GM12878 (cell line): ENCODE measurements at regions not wholly inside any gene's neighbourhood (a gene's known extent, or its start where the extent isn't known, plus 50 kb on each side); places are given as distances from the start of the nearest gene placed in this dataset.

Experiments
- CBFB ChIP-seq: IDR thresholded peaks from 2 replicates; pipeline ENCODE4 v1.6.1; 2016; ENCODE audit warnings: antibody characterized with exemption, low read depth
- EED ChIP-seq: sonication (generic); IDR thresholded peaks from 2 replicates; pipeline ENCODE4 v1.6.1; 2016; ENCODE audit warnings: antibody characterized with exemption, low read depth
- FOXM1 ChIP-seq: IDR thresholded peaks from 2 replicates; pipeline ENCODE4 v1.6.1; 2012; ENCODE audit warnings: low read depth, mild to moderate bottlenecking, inconsistent platforms, low read length, moderate library complexity
- MTA3 ChIP-seq: IDR thresholded peaks from 2 replicates; pipeline ENCODE4 v1.6.1; 2012; ENCODE audit warnings: low read length, inconsistent platforms, borderline replicate concordance
- POLR2AphosphoS5 ChIP-seq: IDR thresholded peaks from 2 replicates; pipeline ENCODE4 v1.6.1; 2011; ENCODE audit warnings: mild to moderate bottlenecking, low read length, inconsistent platforms
- POU2F2 ChIP-seq: IDR thresholded peaks from 3 replicates; pipeline ENCODE4 v1.6.1; 2011; ENCODE audit warnings: low read depth, mild to moderate bottlenecking, low read length, borderline replicate concordance
- RB1 ChIP-seq: fragments of 450-650 bp; formaldehyde crosslinking; IDR thresholded peaks from 2 replicates; pipeline ENCODE4 v1.6.1; 2017; ENCODE audit warnings: mild to moderate bottlenecking, borderline replicate concordance
- SKIL ChIP-seq: fragments of 450-650 bp; IDR thresholded peaks from 2 replicates; pipeline ENCODE4 v1.6.1; 2017; ENCODE audit warnings: mild to moderate bottlenecking, low read depth, inconsistent platforms; ENCODE audit not compliant: poor library complexity, severe bottlenecking
- TAF1 ChIP-seq: IDR thresholded peaks from 2 replicates; pipeline ENCODE4 v1.6.1; 2011; ENCODE audit warnings: mild to moderate bottlenecking, low read depth, low read length, borderline replicate concordance
- WRNIP1 ChIP-seq: IDR thresholded peaks from 2 replicates; pipeline ENCODE4 v1.6.1; 2011; ENCODE audit warnings: low read depth, low read length, improper control_type of control experiment, borderline replicate concordance
- TF ChIP-seq, protein P1 (sequence below): fragments of 450-650 bp; formaldehyde crosslinking; IDR thresholded peaks from 2 replicates; pipeline ENCODE4 v1.4.0; 2022; ENCODE audit warnings: mild to moderate bottlenecking, moderate library complexity
- TF ChIP-seq, protein P2 (sequence below): IDR thresholded peaks from 2 replicates; pipeline ENCODE4 v1.6.1; 2011; ENCODE audit warnings: mild to moderate bottlenecking, low read depth, low read length, moderate library complexity; ENCODE audit not compliant: insufficient replicate concordance
- TF ChIP-seq, protein P3 (sequence below): IDR thresholded peaks from 2 replicates; pipeline ENCODE4 v1.6.1; 2011; ENCODE audit warnings: borderline replicate concordance, low read depth, mild to moderate bottlenecking, moderate library complexity, low read length; ENCODE audit not compliant: insufficient read depth, poor library complexity, severe bottlenecking

GRCh38 chr20:24046888-24047287 is 58.3 kb upstream of the GGTLC1 start (continued):
- TF ChIP-seq, protein P1, sequence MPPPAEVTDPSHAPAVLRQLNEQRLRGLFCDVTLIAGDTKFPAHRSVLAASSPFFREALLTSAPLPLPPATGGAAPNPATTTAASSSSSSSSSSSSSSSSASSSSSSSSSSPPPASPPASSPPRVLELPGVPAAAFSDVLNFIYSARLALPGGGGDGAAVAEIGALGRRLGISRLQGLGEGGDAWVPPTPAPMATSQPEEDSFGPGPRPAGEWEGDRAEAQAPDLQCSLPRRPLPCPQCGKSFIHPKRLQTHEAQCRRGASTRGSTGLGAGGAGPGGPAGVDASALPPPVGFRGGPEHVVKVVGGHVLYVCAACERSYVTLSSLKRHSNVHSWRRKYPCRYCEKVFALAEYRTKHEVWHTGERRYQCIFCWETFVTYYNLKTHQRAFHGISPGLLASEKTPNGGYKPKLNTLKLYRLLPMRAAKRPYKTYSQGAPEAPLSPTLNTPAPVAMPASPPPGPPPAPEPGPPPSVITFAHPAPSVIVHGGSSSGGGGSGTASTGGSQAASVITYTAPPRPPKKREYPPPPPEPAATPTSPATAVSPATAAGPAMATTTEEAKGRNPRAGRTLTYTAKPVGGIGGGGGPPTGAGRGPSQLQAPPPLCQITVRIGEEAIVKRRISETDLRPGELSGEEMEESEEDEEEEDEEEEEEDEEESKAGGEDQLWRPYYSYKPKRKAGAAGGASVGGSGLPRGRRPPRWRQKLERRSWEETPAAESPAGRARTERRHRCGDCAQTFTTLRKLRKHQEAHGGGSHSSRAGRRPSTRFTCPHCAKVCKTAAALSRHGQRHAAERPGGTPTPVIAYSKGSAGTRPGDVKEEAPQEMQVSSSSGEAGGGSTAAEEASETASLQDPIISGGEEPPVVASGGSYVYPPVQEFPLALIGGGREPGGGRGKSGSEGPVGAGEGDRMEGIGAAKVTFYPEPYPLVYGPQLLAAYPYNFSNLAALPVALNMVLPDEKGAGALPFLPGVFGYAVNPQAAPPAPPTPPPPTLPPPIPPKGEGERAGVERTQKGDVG = no peak
- TF ChIP-seq, protein P2, sequence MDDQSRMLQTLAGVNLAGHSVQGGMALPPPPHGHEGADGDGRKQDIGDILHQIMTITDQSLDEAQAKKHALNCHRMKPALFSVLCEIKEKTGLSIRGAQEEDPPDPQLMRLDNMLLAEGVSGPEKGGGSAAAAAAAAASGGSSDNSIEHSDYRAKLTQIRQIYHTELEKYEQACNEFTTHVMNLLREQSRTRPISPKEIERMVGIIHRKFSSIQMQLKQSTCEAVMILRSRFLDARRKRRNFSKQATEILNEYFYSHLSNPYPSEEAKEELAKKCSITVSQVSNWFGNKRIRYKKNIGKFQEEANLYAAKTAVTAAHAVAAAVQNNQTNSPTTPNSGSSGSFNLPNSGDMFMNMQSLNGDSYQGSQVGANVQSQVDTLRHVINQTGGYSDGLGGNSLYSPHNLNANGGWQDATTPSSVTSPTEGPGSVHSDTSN = no peak
- TF ChIP-seq TAF1 (no peak), POU2F2 (no peak), POLR2AphosphoS5 (no peak), WRNIP1 (no peak), EED (no peak), CBFB (no peak), FOXM1 (no peak), RB1 (no peak), SKIL (no peak), MTA3 (no peak)
- TF ChIP-seq, protein P3, sequence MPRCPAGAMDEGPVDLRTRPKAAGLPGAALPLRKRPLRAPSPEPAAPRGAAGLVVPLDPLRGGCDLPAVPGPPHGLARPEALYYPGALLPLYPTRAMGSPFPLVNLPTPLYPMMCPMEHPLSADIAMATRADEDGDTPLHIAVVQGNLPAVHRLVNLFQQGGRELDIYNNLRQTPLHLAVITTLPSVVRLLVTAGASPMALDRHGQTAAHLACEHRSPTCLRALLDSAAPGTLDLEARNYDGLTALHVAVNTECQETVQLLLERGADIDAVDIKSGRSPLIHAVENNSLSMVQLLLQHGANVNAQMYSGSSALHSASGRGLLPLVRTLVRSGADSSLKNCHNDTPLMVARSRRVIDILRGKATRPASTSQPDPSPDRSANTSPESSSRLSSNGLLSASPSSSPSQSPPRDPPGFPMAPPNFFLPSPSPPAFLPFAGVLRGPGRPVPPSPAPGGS = no peak
